ENCODE measurements at regions not wholly inside any gene's neighbourhood (a gene's known extent, or its start where the extent isn't known, plus 50 kb on each side); places are given as distances from the start of the nearest gene placed in this dataset.

DNA sequence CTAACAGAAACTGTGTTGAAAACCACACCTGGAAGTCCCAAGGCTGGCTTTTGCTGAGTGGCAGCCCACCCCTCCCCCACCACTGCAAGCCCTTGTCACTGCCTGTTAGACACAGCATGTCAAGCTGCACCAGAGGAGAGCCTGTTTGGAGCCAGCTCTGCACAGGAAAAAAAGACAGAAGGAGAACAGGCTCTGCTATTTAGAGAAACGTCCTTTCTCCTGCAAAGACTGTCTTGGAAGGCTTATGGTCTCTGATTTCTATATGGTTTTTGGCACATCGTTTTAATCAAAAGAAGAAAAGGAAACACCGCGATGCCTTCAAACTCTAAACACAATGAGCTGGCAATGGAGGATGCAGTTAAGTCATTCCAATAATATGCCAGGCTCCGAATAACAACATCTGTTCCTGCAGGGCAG, 275.5 kb downstream of the MAP2K4 start:
- TF ChIP-seq, protein P1, sequence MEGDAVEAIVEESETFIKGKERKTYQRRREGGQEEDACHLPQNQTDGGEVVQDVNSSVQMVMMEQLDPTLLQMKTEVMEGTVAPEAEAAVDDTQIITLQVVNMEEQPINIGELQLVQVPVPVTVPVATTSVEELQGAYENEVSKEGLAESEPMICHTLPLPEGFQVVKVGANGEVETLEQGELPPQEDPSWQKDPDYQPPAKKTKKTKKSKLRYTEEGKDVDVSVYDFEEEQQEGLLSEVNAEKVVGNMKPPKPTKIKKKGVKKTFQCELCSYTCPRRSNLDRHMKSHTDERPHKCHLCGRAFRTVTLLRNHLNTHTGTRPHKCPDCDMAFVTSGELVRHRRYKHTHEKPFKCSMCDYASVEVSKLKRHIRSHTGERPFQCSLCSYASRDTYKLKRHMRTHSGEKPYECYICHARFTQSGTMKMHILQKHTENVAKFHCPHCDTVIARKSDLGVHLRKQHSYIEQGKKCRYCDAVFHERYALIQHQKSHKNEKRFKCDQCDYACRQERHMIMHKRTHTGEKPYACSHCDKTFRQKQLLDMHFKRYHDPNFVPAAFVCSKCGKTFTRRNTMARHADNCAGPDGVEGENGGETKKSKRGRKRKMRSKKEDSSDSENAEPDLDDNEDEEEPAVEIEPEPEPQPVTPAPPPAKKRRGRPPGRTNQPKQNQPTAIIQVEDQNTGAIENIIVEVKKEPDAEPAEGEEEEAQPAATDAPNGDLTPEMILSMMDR (IDR thresholded peaks at IDR 0.05; ENCODE audit: borderline replicate concordance) = no peak
- DNase-seq = peak; percentile 20
- Histone ChIP-seq H3K4me3 (no peak overlapping the region), H3K9me3 (replicated peaks) (no peaks in the 10 kb centered on the region), H3K27me3 (ENCODE audit: low read depth) (no peaks in the 10 kb centered on the region), H3K27ac (replicated peaks) (no peak overlapping the region), H3K4me1 (peaks cover 3% of the 10 kb centered on the region), H3K36me3 (no peaks in the 10 kb centered on the region)
- intact Hi-C loops (cut with micrococcal nuclease) = no loop called here

DNA sequence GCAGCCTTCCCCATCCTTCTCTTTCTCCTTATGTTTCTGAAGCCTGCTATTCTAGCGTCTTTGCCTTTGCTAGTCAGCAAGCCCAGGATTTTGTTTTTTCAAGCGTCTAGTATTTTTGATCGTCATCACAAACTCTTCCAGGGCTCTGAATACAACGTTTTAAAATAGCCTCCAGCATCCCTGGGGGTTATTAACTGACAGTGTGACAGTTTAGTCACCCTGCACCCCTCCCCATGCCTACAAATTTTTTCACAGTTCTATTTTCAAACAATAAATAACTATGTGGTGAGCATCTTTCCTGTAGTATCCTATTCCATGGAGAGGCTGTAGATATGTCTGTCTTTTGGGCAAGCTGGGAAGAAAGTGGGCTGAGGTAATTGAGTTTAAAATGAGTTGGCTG, 280.9 kb downstream of the MAP2K4 start:
- DNase-seq = no peak

DNA sequence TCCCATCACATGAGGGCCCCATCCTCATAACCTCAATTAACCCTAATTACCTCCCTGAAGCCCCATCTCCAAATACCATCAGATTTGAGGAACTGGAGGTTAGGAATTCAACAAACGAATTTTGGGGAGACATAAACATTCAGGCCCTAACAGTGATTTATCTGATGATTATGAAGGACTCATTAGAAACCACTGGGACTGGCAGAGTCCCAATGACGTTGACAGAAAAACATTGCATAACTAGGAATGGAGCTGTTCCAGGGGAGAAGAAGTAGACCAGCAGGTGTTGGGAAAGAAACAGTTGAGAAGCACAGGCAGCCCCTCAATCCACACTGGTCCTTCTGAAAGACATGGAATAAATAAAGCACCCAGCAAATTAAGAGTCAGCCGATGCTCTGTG, 282.0 kb downstream of the MAP2K4 start:
- no peak overlapping the region for H3K4me3 ChIP-seq
- H3K36me3 ChIP-seq = no peaks in the 10 kb centered on the region
- TF ChIP-seq, protein P1 (IDR thresholded peaks at IDR 0.05; ENCODE audit: borderline replicate concordance) = no peak
- H3K4me1 ChIP-seq = no peaks in the 10 kb centered on the region
- DNase-seq = no peak
- H3K27me3 ChIP-seq (ENCODE audit: low read depth) = no peaks in the 10 kb centered on the region
- peaks cover 6% of the 10 kb centered on the region for H3K9me3 ChIP-seq (replicated peaks)
- H3K27ac ChIP-seq (replicated peaks) = no peak overlapping the region
- intact Hi-C loops (cut with micrococcal nuclease) = no loop called here

More for the DNA sequence above, 280.9 kb downstream of the MAP2K4 start:
- H3K4me1 ChIP-seq = peaks cover 3% of the 10 kb centered on the region
- intact Hi-C loops (cut with micrococcal nuclease) = no loop called here
- H3K27ac ChIP-seq (replicated peaks) = no peak overlapping the region
- TF ChIP-seq, protein P1 (IDR thresholded peaks at IDR 0.05; ENCODE audit: borderline replicate concordance) = no peak
- H3K4me3 ChIP-seq = no peak overlapping the region
- H3K27me3 ChIP-seq (ENCODE audit: low read depth) = no peaks in the 10 kb centered on the region
- peaks cover 6% of the 10 kb centered on the region for H3K9me3 ChIP-seq (replicated peaks)
- H3K36me3 ChIP-seq = no peaks in the 10 kb centered on the region

DNA sequence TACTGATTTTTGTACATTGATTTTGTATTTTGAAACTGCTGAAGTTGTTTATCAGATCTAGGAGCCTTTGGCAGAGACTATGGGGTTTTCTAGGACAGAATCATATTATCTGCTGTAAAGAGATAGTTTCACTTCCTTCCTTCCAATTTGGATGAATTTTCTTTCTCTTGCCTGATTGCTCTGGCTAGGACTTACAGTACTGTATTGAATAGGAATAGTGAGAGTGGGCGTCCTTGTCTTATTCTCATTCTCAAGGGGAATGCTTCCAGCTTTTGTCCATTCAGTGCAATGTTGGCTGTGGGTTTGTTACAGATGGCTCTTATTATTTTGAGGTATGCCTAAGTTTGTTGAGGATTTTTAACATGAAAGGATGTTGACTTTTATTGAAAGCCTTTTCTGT, 290.1 kb downstream of the MAP2K4 start:
- Histone ChIP-seq H3K27ac (replicated peaks) (no peak overlapping the region), H3K36me3 (no peaks in the 10 kb centered on the region), H3K27me3 (ENCODE audit: low read depth) (no peaks in the 10 kb centered on the region), H3K9me3 (replicated peaks) (peaks cover 34% of the 10 kb centered on the region), H3K4me1 (no peaks in the 10 kb centered on the region), H3K4me3 (no peak overlapping the region)
- intact Hi-C loops (cut with micrococcal nuclease) = no loop called here
- TF ChIP-seq, protein P1 (IDR thresholded peaks at IDR 0.05; ENCODE audit: borderline replicate concordance) = no peak
- DNase-seq = no peak

DNA sequence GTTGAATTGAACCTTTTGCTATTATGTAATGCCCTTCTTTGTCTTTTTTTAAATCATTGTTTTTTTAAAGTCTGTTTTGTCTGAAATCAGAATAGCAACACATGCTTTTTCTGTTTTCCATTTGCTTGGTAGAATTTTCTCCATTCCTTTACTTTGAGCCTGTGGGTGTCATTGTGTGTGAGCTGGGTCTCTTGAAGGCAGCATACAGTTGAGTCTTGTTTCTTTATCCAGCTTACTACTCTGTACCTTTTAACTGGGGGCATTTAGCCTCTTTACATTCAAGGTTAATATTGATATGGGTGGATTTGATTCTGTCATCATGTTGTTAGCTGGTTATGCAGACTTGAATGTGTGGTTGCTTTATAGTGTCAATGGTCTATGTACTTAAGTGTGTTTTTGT, 292.0 kb downstream of the MAP2K4 start:
- no peak for DNase-seq
- H3K27me3 ChIP-seq (ENCODE audit: low read depth) = no peaks in the 10 kb centered on the region
- H3K36me3 ChIP-seq = no peaks in the 10 kb centered on the region
- no peak overlapping the region for H3K4me3 ChIP-seq
- TF ChIP-seq, protein P1 (IDR thresholded peaks at IDR 0.05; ENCODE audit: borderline replicate concordance) = no peak
- no peaks in the 10 kb centered on the region for H3K4me1 ChIP-seq
- intact Hi-C loops (cut with micrococcal nuclease) = no loop called here
- no peak overlapping the region for H3K27ac ChIP-seq (replicated peaks)
- peaks cover 34% of the 10 kb centered on the region for H3K9me3 ChIP-seq (replicated peaks)

DNA sequence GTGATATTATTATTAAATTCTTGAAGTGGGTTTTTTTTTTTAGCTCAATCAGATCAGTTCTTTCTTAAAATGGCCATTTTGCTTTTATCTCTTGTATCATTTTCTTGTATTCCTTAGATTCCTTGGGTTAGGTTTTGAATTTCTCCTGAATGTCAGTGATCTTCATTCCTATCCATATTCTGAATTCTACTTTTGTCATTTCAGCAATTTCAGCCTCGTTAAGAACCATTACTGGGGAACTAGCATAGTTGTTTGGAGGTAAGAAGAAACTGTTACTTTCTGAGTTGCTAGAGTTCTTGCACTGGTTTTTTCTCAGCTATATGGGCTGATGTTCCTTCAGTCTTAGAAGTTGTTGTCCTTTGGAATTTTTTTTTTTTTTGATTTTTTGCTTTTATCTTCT, 293.1 kb downstream of the MAP2K4 start:
- TF ChIP-seq, protein P1 (IDR thresholded peaks at IDR 0.05; ENCODE audit: borderline replicate concordance) = no peak
- Histone ChIP-seq H3K9me3 (replicated peaks) (peaks cover 34% of the 10 kb centered on the region), H3K27me3 (ENCODE audit: low read depth) (no peaks in the 10 kb centered on the region), H3K27ac (replicated peaks) (no peak overlapping the region), H3K36me3 (no peaks in the 10 kb centered on the region), H3K4me1 (no peaks in the 10 kb centered on the region), H3K4me3 (no peak overlapping the region)
- intact Hi-C loops (cut with micrococcal nuclease) = no loop called here
- no peak for DNase-seq

Measured in left ventricle myocardium inferior (tissue), 1 donor.